ENCODE measurements at regions not wholly inside any gene's neighbourhood (a gene's known extent, or its start where the extent isn't known, plus 50 kb on each side); places are given as distances from the start of the nearest gene placed in this dataset.

GRCh38 chr6:157762636-157763035, 60.4 kb upstream of the SNX9 start:
- H3K9me1 ChIP-seq (ENCODE audit: control insufficient read depth, insufficient read depth, low read length) = no peaks in the 10 kb centered on the region
- ChIA-PET CTCF (ENCODE audit: low intra/inter-chr PET ratio) (no interaction called here), POLR2A (interaction anchor here (0.6 to 2.0 kb wide), 5 partner anchors 48 to 146 kb away, joined by 3 to 4 read pairs (median 3); no protein-coding TSS in a partner anchor)
- H4K20me1 ChIP-seq (replicated peaks; ENCODE audit: control insufficient read depth, insufficient read depth, low read length) = no peaks in the 10 kb centered on the region
- intact Hi-C loops (cut with micrococcal nuclease) (loop anchor here (2.0 kb wide), 1 partner anchor 62 kb away; no protein-coding TSS in a partner anchor), in situ Hi-C loops (cut with MboI) (no loop called here)
- WGBS (ENCODE audit: insufficient coverage, low coverage, missing lambda C conversion rate) = 45% methylated on average over 7 of the region's 7 CpGs
- H3K36me3 ChIP-seq (ENCODE audit: control insufficient read depth, insufficient read depth, low read length) = no peaks in the 10 kb centered on the region
- peak overlapping the region; percentile 77 for H2AFZ ChIP-seq (ENCODE audit: low read depth, low read length)
- ATAC-seq (peak; percentile 44), FAIRE-seq (no peak), DNase-seq (ENCODE audit: extremely low read depth in 1 of 4, low spot score in 3 of 4) (peak; percentile 49 to 62 (median 55))
- H3K4me1 ChIP-seq (replicated peaks in 1 of 2; ENCODE audit: control insufficient read depth in 2 of 2, insufficient read depth in 2 of 2, low read length in 2 of 2) = peaks cover 35 to 60% of the 10 kb centered on the region in 2 experiments
- H3K4me3 ChIP-seq = no peak overlapping the region
- no peak overlapping the region for H3K4me2 ChIP-seq (ENCODE audit: insufficient read depth, low read length)
- no peaks in the 10 kb centered on the region for H3K27me3 ChIP-seq (ENCODE audit: control insufficient read depth in 2 of 2, insufficient read depth in 2 of 2, low read length in 2 of 2)
- H3K9me3 ChIP-seq (replicated peaks; ENCODE audit: control insufficient read depth, insufficient read depth, low read depth, low read length) = no peaks in the 10 kb centered on the region
- 0 out of 4 replicates have a peak overlapping the region, but pooled peaks of 1 of the 2 experiments have one; percentile 27 for H3K9ac ChIP-seq (ENCODE audit: insufficient read depth in 1 of 2, low read depth in 2 of 2, low read length in 2 of 2)
- H3K79me2 ChIP-seq (ENCODE audit: control insufficient read depth, insufficient read depth, low read length) = no peaks in the 10 kb centered on the region
- H3K27ac ChIP-seq (ENCODE audit: extremely low read depth, low read depth, low read length) = no peak overlapping the region
- BruUV-seq (replicated peaks) = no TSS peak
- TF ChIP-seq ZBTB11 (CRISPR knock-in tag; IDR thresholded peaks at IDR 0.05) = no peak
- no peak for TF ChIP-seq ZBTB34 (CRISPR knock-in tag; IDR thresholded peaks at IDR 0.05)
- peak; percentile 32 for TF ChIP-seq BRD9 (IDR thresholded peaks at IDR 0.05; ENCODE audit: low read depth, partially characterized antibody)
- TF ChIP-seq FOXM1 (IDR thresholded peaks at IDR 0.05; ENCODE audit: low read depth) = 0 out of 2 replicates have a peak, but pooled peaks have one; percentile 13
- TF ChIP-seq FOXM1 (CRISPR knock-in tag; IDR thresholded peaks at IDR 0.05; ENCODE audit: low read depth) = no peak
- TF ChIP-seq MNT (conservative IDR thresholded peaks at IDR 0.05) = no peak
- TF ChIP-seq CREB5 (CRISPR knock-in tag; IDR thresholded peaks at IDR 0.05) = no peak
- TF ChIP-seq RBM15 (IDR thresholded peaks at IDR 0.05; ENCODE audit: insufficient read depth, low read length) = no peak
- TF ChIP-seq ELK3 (CRISPR knock-in tag; IDR thresholded peaks at IDR 0.05) = no peak
- TF ChIP-seq U2AF2 (optimal IDR thresholded peaks at IDR 0.05; ENCODE audit: low read depth, low read length) = no peak
- TF ChIP-seq RAD21 (CRISPR knock-in tag; conservative IDR thresholded peaks at IDR 0.05 in 1 of 2, IDR thresholded peaks at IDR 0.05 in 1 of 2) = peak; percentile 23 to 42; a peak in 3 of 4 replicates

Measured in K562 (cell line).